Common myeloid progenitor, CD34-positive (primary cell): ENCODE measurements at regions not wholly inside any gene's neighbourhood (a gene's known extent, or its start where the extent isn't known, plus 50 kb on each side); places are given as distances from the start of the nearest gene placed in this dataset.
"Not testable (repeated sequence)": the region's sequence is repeated elsewhere in the genome, so short reads cannot be mapped to it uniquely, and the experiment has no call there.

Source experiments
- CTCF ChIA-PET: fragments of 350-600 bp; sonication (Branson Sonifier 250); formaldehyde crosslinking; loops from one replicate; lab custom pipeline; 2021; ENCODE audit warnings: antibody characterized with exemption; lab: Charles Lee
- POLR2A ChIA-PET: fragments of 350-600 bp; sonication (Branson Sonifier 250); formaldehyde crosslinking; loops from one replicate; lab custom pipeline; 2021; ENCODE audit warnings: antibody characterized with exemption; lab: Charles Lee
- DNase-seq, 3 donors: peaks; one replicate each; pipeline versions ENCODE4 v3.0.0 to v3.0.0-alpha.2; 2013
- H3K27ac ChIP-seq, 2 experiments: 1 replicate in 1 of 2; 2 replicates in 1 of 2; pipeline ENCODE4 v1.7.0; 2013; ENCODE audit warnings: inconsistent platforms in 2 of 2, low read length in 2 of 2, mild to moderate bottlenecking in 2 of 2, low read depth in 1 of 2, moderate library complexity in 1 of 2; ENCODE audit not compliant: severe bottlenecking in 2 of 2, insufficient read depth in 1 of 2, poor library complexity in 1 of 2
- H3K27me3 ChIP-seq, 5 experiments: replicated peaks in 2 of 5; 1 replicate in 3 of 5; 2 replicates in 2 of 5; pipeline versions ENCODE4 v1.6.1 to v1.7.0; 2013; ENCODE audit warnings: low read length in 4 of 5, mild to moderate bottlenecking in 2 of 5, moderate library complexity in 2 of 5, inconsistent platforms in 1 of 5; ENCODE audit not compliant: insufficient read depth in 5 of 5, control insufficient read depth in 4 of 5
- H3K36me3 ChIP-seq, 4 experiments: 1 replicate in 2 of 4; 2 replicates in 2 of 4; pipeline versions ENCODE4 v1.6.1 to v1.7.0; 2013; ENCODE audit warnings: low read length in 3 of 4, control low read depth in 1 of 4, mild to moderate bottlenecking in 1 of 4; ENCODE audit not compliant: control insufficient read depth in 4 of 4, insufficient read depth in 4 of 4
- H3K4me1 ChIP-seq, 4 experiments: 1 replicate in 3 of 4; 2 replicates in 1 of 4; pipeline versions ENCODE4 v1.6.1 to v1.7.1; 2013; ENCODE audit warnings: low read length in 3 of 4, mild to moderate bottlenecking in 3 of 4, control low read depth in 1 of 4, inconsistent platforms in 1 of 4, moderate library complexity in 1 of 4; ENCODE audit not compliant: control insufficient read depth in 4 of 4, insufficient read depth in 4 of 4; ENCODE audit errors: control extremely low read depth in 1 of 4
- H3K4me3 ChIP-seq, 7 experiments: 1 replicate in 4 of 7; 2 replicates in 3 of 7; pipeline versions ENCODE4 v1.5.1 to v1.7.0; 2013; ENCODE audit warnings: mild to moderate bottlenecking in 7 of 7, low read length in 6 of 7, moderate library complexity in 6 of 7, inconsistent platforms in 2 of 7, low read depth in 2 of 7, control low read depth in 1 of 7; ENCODE audit not compliant: insufficient read depth in 4 of 7, control insufficient read depth in 1 of 7; ENCODE audit errors: extremely low read depth in 1 of 7
- H3K9me3 ChIP-seq, 5 experiments: 1 replicate in 4 of 5; 2 replicates in 1 of 5; pipeline versions ENCODE4 v1.6.1 to v1.7.1; 2013; ENCODE audit warnings: low read length in 4 of 5, mild to moderate bottlenecking in 2 of 5, inconsistent platforms in 1 of 5, low read depth in 1 of 5, moderate library complexity in 1 of 5; ENCODE audit not compliant: control insufficient read depth in 4 of 5, insufficient read depth in 2 of 5; ENCODE audit errors: control extremely low read depth in 1 of 5
- WGBS: methylation state at CpG from one replicate; pipeline ENCODE4 v1.1.5; 2013; ENCODE audit not compliant: insufficient coverage; 5-methylcytosine and 5-hydroxymethylcytosine counted together

DNA sequence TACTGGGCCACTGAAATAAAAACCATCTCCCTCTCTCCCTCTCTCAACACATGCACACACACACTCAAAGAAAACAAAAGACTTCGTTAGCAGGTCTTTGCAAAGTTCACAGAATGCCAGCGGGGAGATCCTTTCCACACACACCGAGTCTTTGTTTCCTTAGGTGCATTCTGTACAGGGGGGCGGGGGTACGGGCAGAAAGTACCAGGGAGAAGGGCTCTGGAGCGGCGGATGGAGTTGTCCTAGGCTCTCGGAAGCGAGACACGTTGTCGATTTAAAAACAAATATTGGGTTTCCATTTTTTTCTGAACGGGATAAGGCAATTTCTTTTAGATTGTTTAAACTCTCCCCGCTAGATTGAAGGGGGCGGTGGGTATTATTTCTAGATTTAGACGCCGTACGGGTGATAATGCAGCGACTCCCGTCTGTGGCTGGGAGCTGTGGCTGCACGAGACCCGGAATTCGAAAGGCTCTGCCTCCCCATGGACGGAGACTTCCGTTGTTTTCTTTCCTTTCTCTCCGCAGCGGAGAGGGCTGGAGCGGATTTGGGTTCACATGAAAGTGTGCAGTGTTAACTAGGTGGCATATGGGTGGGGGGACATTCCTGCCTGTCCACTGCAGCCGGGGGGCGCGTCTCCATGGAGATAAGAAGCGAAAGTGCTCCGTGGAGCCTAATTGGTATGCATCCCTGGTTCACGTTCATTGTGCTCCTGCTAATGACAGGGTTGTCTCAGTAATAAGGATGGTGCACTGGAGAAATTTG, 357.9 kb downstream of the TEX29 start:
- no CpG with 5 or more reads among the region's 33 CpGs for WGBS
- H3K27ac ChIP-seq, CTCF ChIA-PET, H3K27me3 ChIP-seq, H3K4me1 ChIP-seq, H3K36me3 ChIP-seq, H3K9me3 ChIP-seq, POLR2A ChIA-PET, DNase-seq, H3K4me3 ChIP-seq: not testable (repeated sequence)

DNA sequence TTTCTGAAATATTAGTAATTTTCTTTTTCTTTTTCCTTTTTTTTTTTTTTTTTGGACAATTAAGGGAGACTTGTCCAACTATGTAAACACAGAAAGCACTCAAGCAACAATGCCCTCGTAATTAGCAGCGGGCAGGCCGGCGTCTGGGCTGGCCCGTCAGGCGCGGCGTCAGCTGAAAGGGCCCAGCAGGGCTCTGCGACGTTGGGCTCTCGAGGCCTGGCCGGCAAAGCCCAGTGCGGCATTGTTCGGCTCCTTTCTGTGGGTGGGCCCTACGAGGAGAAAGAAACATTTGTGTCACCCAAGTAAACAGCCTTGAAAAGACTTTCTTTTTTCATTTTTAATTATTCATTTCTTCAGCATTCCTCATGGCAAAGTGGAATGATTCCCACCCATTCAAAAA, 359.2 kb downstream of the TEX29 start:
- H3K4me1 ChIP-seq, POLR2A ChIA-PET: not testable (repeated sequence)

DNA sequence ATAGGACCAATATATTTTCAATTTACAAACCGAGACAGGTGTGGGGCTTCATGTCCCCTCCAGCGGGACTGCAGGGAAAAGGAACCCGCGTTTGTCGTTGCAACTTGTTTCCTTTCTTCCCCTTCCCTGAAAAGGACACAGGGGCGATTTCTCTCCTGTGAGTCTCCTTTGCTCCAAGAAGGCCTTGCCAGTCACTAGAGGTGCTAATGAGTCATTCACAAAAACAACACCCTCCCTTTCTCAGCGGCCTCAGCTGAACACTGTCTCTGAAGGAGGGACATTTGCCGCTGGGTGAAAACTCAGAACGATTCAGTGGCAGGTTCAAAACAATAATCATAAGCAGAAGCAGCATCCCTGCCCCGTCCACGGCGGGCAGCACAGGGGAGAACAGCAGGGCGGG, 359.7 kb downstream of the TEX29 start:
- H3K9me3 ChIP-seq, H3K36me3 ChIP-seq, H3K4me1 ChIP-seq, CTCF ChIA-PET, H3K27ac ChIP-seq, DNase-seq, POLR2A ChIA-PET, H3K4me3 ChIP-seq, H3K27me3 ChIP-seq: not testable (repeated sequence)
- no CpG with 5 or more reads among the region's 13 CpGs for WGBS

More for the DNA sequence above, 359.2 kb downstream of the TEX29 start:
- H3K27ac ChIP-seq, H3K4me3 ChIP-seq, CTCF ChIA-PET, H3K27me3 ChIP-seq, DNase-seq, H3K36me3 ChIP-seq, H3K9me3 ChIP-seq: not testable (repeated sequence)
- WGBS, result no CpG with 5 or more reads among the region's 15 CpGs

DNA sequence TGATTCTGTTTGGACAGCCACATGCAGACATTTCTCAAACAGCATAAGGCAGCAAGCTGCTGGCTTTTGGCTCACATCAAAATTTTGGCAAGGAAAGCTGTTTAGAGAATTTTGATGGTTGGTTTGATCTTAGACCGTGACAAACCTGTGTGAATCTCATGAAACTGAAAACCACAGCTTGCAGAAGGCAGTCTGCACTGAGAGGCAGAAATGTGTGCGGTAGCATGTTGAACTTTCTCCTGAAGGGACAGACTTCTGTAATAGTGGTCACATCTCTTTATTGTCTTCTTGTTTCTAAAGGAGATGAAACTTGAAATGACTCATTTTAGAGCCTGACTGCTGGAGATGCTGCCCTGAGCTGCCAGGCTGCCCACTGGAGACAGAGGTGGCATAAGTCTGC, 371.6 kb downstream of the TEX29 start:
- not testable (repeated sequence) for H3K27me3 ChIP-seq

DNA sequence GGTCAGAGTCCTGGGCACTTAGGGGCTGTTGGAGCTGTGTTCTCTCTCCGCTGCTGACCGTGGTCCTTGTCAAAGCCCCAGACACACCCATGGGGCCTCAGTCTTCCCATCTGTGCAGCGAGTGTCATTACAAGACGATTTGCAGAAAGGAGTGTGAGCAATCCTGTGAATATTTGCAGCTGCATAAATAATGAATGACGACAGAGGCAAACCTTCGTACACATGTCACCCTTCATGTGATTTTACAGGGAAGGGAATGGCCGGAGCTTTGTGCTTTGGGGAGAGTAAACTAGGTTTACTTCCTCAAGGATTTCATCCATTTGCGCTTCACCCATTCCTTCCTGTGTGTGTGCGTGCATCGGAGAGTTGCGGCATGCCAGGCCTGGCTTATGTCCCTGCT, 370.8 kb upstream of the SOX1 start:
- H3K4me1 ChIP-seq, H3K27ac ChIP-seq, POLR2A ChIA-PET, CTCF ChIA-PET, H3K36me3 ChIP-seq, H3K9me3 ChIP-seq, H3K4me3 ChIP-seq, H3K27me3 ChIP-seq, DNase-seq: not testable (repeated sequence)
- no CpG with 5 or more reads among the region's 11 CpGs for WGBS

More for the DNA sequence above, 371.6 kb downstream of the TEX29 start:
- H3K4me3 ChIP-seq, H3K36me3 ChIP-seq, DNase-seq, H3K4me1 ChIP-seq, H3K9me3 ChIP-seq, H3K27ac ChIP-seq, POLR2A ChIA-PET, CTCF ChIA-PET: not testable (repeated sequence)
- WGBS, result no CpG with 5 or more reads among the region's 2 CpGs

DNA sequence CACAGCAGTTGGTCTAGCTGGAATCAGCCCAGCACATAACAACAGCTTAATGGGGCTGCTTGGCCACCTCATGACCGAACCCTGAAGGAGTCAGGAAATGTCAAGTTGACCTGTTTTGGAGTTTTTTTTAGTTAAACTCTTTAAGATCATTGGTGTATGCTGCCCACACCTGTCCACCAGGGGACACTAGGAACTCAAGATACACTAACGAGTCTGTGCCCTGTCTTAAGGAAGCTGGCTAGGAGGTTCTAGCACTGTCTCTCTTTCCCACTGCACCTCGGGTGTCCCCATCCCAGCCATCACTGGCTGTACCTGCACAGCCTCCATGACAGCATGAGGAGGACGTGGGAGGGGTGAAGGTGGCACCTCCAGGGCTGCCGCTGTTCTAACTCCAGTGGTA, 364.9 kb upstream of the SOX1 start:
- CTCF ChIA-PET, H3K4me3 ChIP-seq, H3K27me3 ChIP-seq, H3K9me3 ChIP-seq, POLR2A ChIA-PET, H3K36me3 ChIP-seq, H3K4me1 ChIP-seq, H3K27ac ChIP-seq, DNase-seq: not testable (repeated sequence)
- WGBS, result no CpG with 5 or more reads among the region's 5 CpGs
